GF-D8 (cell line): ENCODE measurements at regions not wholly inside any gene's neighbourhood (a gene's known extent, or its start where the extent isn't known, plus 50 kb on each side); places are given as distances from the start of the nearest gene placed in this dataset.

Source experiments
- DNase-seq: peaks from one replicate; lab custom pipeline; 2025; lab: John Stamatoyannopoulos, UW

GRCh38 chr10:128560993-128561392 lies 434.8 kb upstream of the MKI67 start:
- no peak for DNase-seq

GRCh38 chr10:128563387-128563786 lies 437.2 kb upstream of the MKI67 start:
- DNase-seq, result no peak

GRCh38 chr10:128563904-128564303 lies 437.7 kb upstream of the MKI67 start:
- no peak for DNase-seq

- DNase-seq, result no peak
Observed at GRCh38 chr10:128566361-128566968, 440.2 kb upstream of the MKI67 start.

GRCh38 chr10:128567551-128567950 lies 441.3 kb upstream of the MKI67 start:
- DNase-seq, result no peak

- DNase-seq, result no peak
Observed at GRCh38 chr10:128568041-128568440, 441.8 kb upstream of the MKI67 start.

GRCh38 chr10:128568491-128568890 lies 442.3 kb upstream of the MKI67 start:
- DNase-seq, result no peak

- DNase-seq, result no peak
Observed at GRCh38 chr10:128568990-128569945, 443.0 kb upstream of the MKI67 start.

GRCh38 chr10:128570319-128570995 lies 444.2 kb upstream of the MKI67 start:
- DNase-seq, result no peak

- DNase-seq, result no peak
Observed at GRCh38 chr10:128571071-128571470, 444.8 kb upstream of the MKI67 start.

- DNase-seq, result no peak
Observed at GRCh38 chr10:128571745-128572144, 445.5 kb upstream of the MKI67 start.

- no peak for DNase-seq
Observed at GRCh38 chr10:128572696-128573095, 446.5 kb upstream of the MKI67 start.

GRCh38 chr10:128573281-128573845 lies 447.1 kb upstream of the MKI67 start:
- no peak for DNase-seq

- no peak for DNase-seq
Observed at GRCh38 chr10:128573986-128574385, 447.8 kb upstream of the MKI67 start.

- no peak for DNase-seq
Observed at GRCh38 chr10:128574581-128575210, 448.5 kb upstream of the MKI67 start.

- no peak for DNase-seq
Observed at GRCh38 chr10:128575761-128576160, 449.5 kb upstream of the MKI67 start.

GRCh38 chr10:128576336-128576735 lies 450.1 kb upstream of the MKI67 start:
- DNase-seq, result no peak

- DNase-seq, result no peak
Observed at GRCh38 chr10:128576943-128577670, 450.9 kb upstream of the MKI67 start.

- DNase-seq, result no peak
Observed at GRCh38 chr10:128577958-128578750, 451.9 kb upstream of the MKI67 start.

- no peak for DNase-seq
Observed at GRCh38 chr10:128578766-128579165, 452.5 kb upstream of the MKI67 start.
